Activated T-helper 1 cell treated with Interleukin-2 at 50 U/mL for 16 hours (primary cell): ENCODE measurements at regions not wholly inside any gene's neighbourhood (a gene's known extent, or its start where the extent isn't known, plus 50 kb on each side); places are given as distances from the start of the nearest gene placed in this dataset.

Experiments used
- DNase-seq: peaks from one replicate; pipeline ENCODE4 v3.0.0-alpha.2; 2020; ENCODE audit warnings: low read depth

- DNase-seq = no peak
Measured at GRCh38 chr13:22128441-22129408, 457.9 kb downstream of the FGF9 start.

- no peak for DNase-seq
Measured at GRCh38 chr13:22130254-22130653, 459.4 kb downstream of the FGF9 start.

- no peak for DNase-seq
Measured at GRCh38 chr13:22134261-22134660, 463.4 kb downstream of the FGF9 start.

GRCh38 chr13:22135446-22135845, 464.6 kb downstream of the FGF9 start:
- no peak for DNase-seq

GRCh38 chr13:22137361-22138050, 466.6 kb downstream of the FGF9 start:
- DNase-seq = no peak

- DNase-seq = no peak
Measured at GRCh38 chr13:22138947-22139346, 468.1 kb downstream of the FGF9 start.

GRCh38 chr13:22141716-22142115, 470.8 kb downstream of the FGF9 start:
- no peak for DNase-seq

- DNase-seq = no peak
Measured at GRCh38 chr13:22143671-22144070, 472.8 kb downstream of the FGF9 start.

GRCh38 chr13:22144806-22145205, 473.9 kb downstream of the FGF9 start:
- no peak for DNase-seq

GRCh38 chr13:22148187-22148586, 477.3 kb downstream of the FGF9 start:
- DNase-seq = no peak

GRCh38 chr13:22152751-22153150, 481.9 kb downstream of the FGF9 start:
- DNase-seq = no peak

- no peak for DNase-seq
Measured at GRCh38 chr13:22154041-22154440, 483.2 kb downstream of the FGF9 start.

GRCh38 chr13:22161871-22162270, 491.0 kb downstream of the FGF9 start:
- no peak for DNase-seq

- no peak for DNase-seq
Measured at GRCh38 chr13:22162889-22163288, 492.0 kb downstream of the FGF9 start.

- no peak for DNase-seq
Measured at GRCh38 chr13:22168437-22169190, 497.7 kb downstream of the FGF9 start.

GRCh38 chr13:22169473-22169872, 498.6 kb downstream of the FGF9 start:
- no peak for DNase-seq

- DNase-seq = no peak
Measured at GRCh38 chr13:22173610-22174009, 502.7 kb downstream of the FGF9 start.

GRCh38 chr13:22175241-22175640, 504.4 kb downstream of the FGF9 start:
- DNase-seq = no peak

- DNase-seq = no peak
Measured at GRCh38 chr13:22175815-22176214, 504.9 kb downstream of the FGF9 start.

- DNase-seq = no peak
Measured at GRCh38 chr13:22176968-22177520, 506.2 kb downstream of the FGF9 start.

GRCh38 chr13:22178878-22179277, 508.0 kb downstream of the FGF9 start:
- no peak for DNase-seq

- no peak for DNase-seq
Measured at GRCh38 chr13:22187329-22187728, 516.5 kb downstream of the FGF9 start.
